ENCODE measurements at regions not wholly inside any gene's neighbourhood (a gene's known extent, or its start where the extent isn't known, plus 50 kb on each side); places are given as distances from the start of the nearest gene placed in this dataset.
"Not testable (repeated sequence)": the region's sequence is repeated elsewhere in the genome, so short reads cannot be mapped to it uniquely, and the experiment has no call there.

- TF ChIP-seq, protein P1, sequence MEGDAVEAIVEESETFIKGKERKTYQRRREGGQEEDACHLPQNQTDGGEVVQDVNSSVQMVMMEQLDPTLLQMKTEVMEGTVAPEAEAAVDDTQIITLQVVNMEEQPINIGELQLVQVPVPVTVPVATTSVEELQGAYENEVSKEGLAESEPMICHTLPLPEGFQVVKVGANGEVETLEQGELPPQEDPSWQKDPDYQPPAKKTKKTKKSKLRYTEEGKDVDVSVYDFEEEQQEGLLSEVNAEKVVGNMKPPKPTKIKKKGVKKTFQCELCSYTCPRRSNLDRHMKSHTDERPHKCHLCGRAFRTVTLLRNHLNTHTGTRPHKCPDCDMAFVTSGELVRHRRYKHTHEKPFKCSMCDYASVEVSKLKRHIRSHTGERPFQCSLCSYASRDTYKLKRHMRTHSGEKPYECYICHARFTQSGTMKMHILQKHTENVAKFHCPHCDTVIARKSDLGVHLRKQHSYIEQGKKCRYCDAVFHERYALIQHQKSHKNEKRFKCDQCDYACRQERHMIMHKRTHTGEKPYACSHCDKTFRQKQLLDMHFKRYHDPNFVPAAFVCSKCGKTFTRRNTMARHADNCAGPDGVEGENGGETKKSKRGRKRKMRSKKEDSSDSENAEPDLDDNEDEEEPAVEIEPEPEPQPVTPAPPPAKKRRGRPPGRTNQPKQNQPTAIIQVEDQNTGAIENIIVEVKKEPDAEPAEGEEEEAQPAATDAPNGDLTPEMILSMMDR (conservative IDR thresholded peaks at IDR 0.05; ENCODE audit: low read length) = not testable (repeated sequence)
- not testable (repeated sequence) for TF ChIP-seq EZH2phosphoT487 (IDR thresholded peaks at IDR 0.05; ENCODE audit: borderline replicate concordance)
Measured at GRCh38 chr7:150111373-150112139, 211.6 kb upstream of the LRRC61 start.
